Inferior parietal cortex (tissue), 1 donor: ENCODE measurements at regions not wholly inside any gene's neighbourhood (a gene's known extent, or its start where the extent isn't known, plus 50 kb on each side); places are given as distances from the start of the nearest gene placed in this dataset.
"Not testable (repeated sequence)": the region's sequence is repeated elsewhere in the genome, so short reads cannot be mapped to it uniquely, and the experiment has no call there.

ENCODE experiments used
- DNase-seq: peaks from one replicate; pipeline ENCODE4 v3.0.0-alpha.2; 2016; ENCODE audit errors: extremely low spot score

GRCh38 chr5:113721171-113721570 lies 207.7 kb downstream of the YTHDC2 start:
- no peak for DNase-seq

GRCh38 chr5:113723021-113723420 lies 209.5 kb downstream of the YTHDC2 start:
- DNase-seq, result no peak

- DNase-seq, result no peak
Observed at GRCh38 chr5:113735751-113736150, 222.3 kb downstream of the YTHDC2 start.

- no peak for DNase-seq
Observed at GRCh38 chr5:113742176-113742575, 228.7 kb downstream of the YTHDC2 start.

- no peak for DNase-seq
Observed at GRCh38 chr5:113742639-113743038, 229.1 kb downstream of the YTHDC2 start.

- no peak for DNase-seq
Observed at GRCh38 chr5:113748403-113748802, 234.9 kb downstream of the YTHDC2 start.

GRCh38 chr5:113749334-113749733 lies 235.8 kb downstream of the YTHDC2 start:
- DNase-seq, result no peak

GRCh38 chr5:113753182-113753581 lies 239.7 kb downstream of the YTHDC2 start:
- DNase-seq, result not testable (repeated sequence)

- DNase-seq, result no peak
Observed at GRCh38 chr5:113755516-113755915, 242.0 kb downstream of the YTHDC2 start.

GRCh38 chr5:113757508-113757907 lies 244.0 kb downstream of the YTHDC2 start:
- DNase-seq, result no peak

- DNase-seq, result no peak
Observed at GRCh38 chr5:113759505-113759904, 246.0 kb downstream of the YTHDC2 start.

- DNase-seq, result no peak
Observed at GRCh38 chr5:113760486-113760885, 247.0 kb downstream of the YTHDC2 start.

- DNase-seq, result no peak
Observed at GRCh38 chr5:113761594-113761993, 248.1 kb downstream of the YTHDC2 start.

GRCh38 chr5:113764382-113764781 lies 250.9 kb downstream of the YTHDC2 start:
- DNase-seq, result no peak

GRCh38 chr5:113766827-113767226 lies 253.3 kb downstream of the YTHDC2 start:
- DNase-seq, result not testable (repeated sequence)

GRCh38 chr5:113770648-113771047 lies 257.2 kb downstream of the YTHDC2 start:
- no peak for DNase-seq

GRCh38 chr5:113771483-113771882 lies 258.0 kb downstream of the YTHDC2 start:
- DNase-seq, result no peak

- DNase-seq, result no peak
Observed at GRCh38 chr5:113776168-113776567, 262.7 kb downstream of the YTHDC2 start.

- DNase-seq, result no peak
Observed at GRCh38 chr5:113776832-113777525, 263.5 kb downstream of the YTHDC2 start.

- no peak for DNase-seq
Observed at GRCh38 chr5:113778147-113778546, 264.7 kb downstream of the YTHDC2 start.

- no peak for DNase-seq
Observed at GRCh38 chr5:113788141-113788655, 274.7 kb downstream of the YTHDC2 start.

- no peak for DNase-seq
Observed at GRCh38 chr5:113789769-113790168, 276.3 kb downstream of the YTHDC2 start.

- no peak for DNase-seq
Observed at GRCh38 chr5:113792806-113793205, 279.3 kb downstream of the YTHDC2 start.

- no peak for DNase-seq
Observed at GRCh38 chr5:113794981-113795380, 281.5 kb downstream of the YTHDC2 start.
